GM12872 (cell line): ENCODE measurements at regions not wholly inside any gene's neighbourhood (a gene's known extent, or its start where the extent isn't known, plus 50 kb on each side); places are given as distances from the start of the nearest gene placed in this dataset.

Experiments used
- CTCF ChIP-seq: IDR thresholded peaks from 3 replicates; pipeline ENCODE4 v1.5.1; 2011; ENCODE audit warnings: low read depth, mild to moderate bottlenecking, low read length, moderate library complexity; ENCODE audit not compliant: insufficient read depth

GRCh38 chr10:28947171-28947570 lies 269.9 kb downstream of the BAMBI start:
- TF ChIP-seq CTCF, result no peak

GRCh38 chr10:28948046-28948445 lies 270.7 kb downstream of the BAMBI start:
- no peak for TF ChIP-seq CTCF

- TF ChIP-seq CTCF, result no peak
These were observed 272.0 kb downstream of the BAMBI start for GRCh38 chr10:28949005-28950004.

- TF ChIP-seq CTCF, result no peak
These were observed 274.2 kb downstream of the BAMBI start for GRCh38 chr10:28951484-28951883.

- TF ChIP-seq CTCF, result no peak
These were observed 275.2 kb downstream of the BAMBI start for GRCh38 chr10:28952523-28952922.

GRCh38 chr10:28954211-28954610 lies 276.9 kb downstream of the BAMBI start:
- no peak for TF ChIP-seq CTCF

- TF ChIP-seq CTCF, result no peak
These were observed 281.1 kb downstream of the BAMBI start for GRCh38 chr10:28958468-28958867.
